K562 (cell line): ENCODE measurements at regions not wholly inside any gene's neighbourhood (a gene's known extent, or its start where the extent isn't known, plus 50 kb on each side); places are given as distances from the start of the nearest gene placed in this dataset.

ENCODE experiments used
- ARID4B ChIP-seq: sonication (generic); formaldehyde crosslinking; IDR thresholded peaks from 2 replicates; pipeline ENCODE4 v1.8.0; 2022; ENCODE audit warnings: mild to moderate bottlenecking, missing genetic modification reagents
- ETS1 ChIP-seq: conservative IDR thresholded peaks from 2 replicates; pipeline ENCODE4 v1.6.1; 2011; ENCODE audit warnings: low read depth, mild to moderate bottlenecking, low read length; ENCODE audit not compliant: control insufficient read depth
- SRF ChIP-seq, 2 experiments: fragments of 250-450, 450-650 bp in 1 of 2; sonication (Bioruptor Pico) in 1 of 2; sonication (generic) in 1 of 2; formaldehyde crosslinking; IDR thresholded peaks; 2 replicates each; pipeline versions ENCODE4 v1.5.0 to v1.5.1; 2020 to 2022; ENCODE audit warnings: mild to moderate bottlenecking in 1 of 2, missing genetic modification reagents in 1 of 2
- TCF15 ChIP-seq: fragments of 250-450 bp; sonication (Bioruptor Pico); IDR thresholded peaks from 2 replicates; pipeline ENCODE4 v1.8.0; 2022; ENCODE audit warnings: moderate library complexity, mild to moderate bottlenecking, inconsistent platforms
- TOE1 ChIP-seq, 2 experiments: fragments of 450-650 bp in 1 of 2; sonication (generic) in 1 of 2; formaldehyde crosslinking in 1 of 2; IDR thresholded peaks; 2 replicates each; pipeline versions ENCODE4 v1.7.1 to v1.8.0; 2016 to 2022; ENCODE audit warnings: borderline replicate concordance in 2 of 2, mild to moderate bottlenecking in 2 of 2, antibody characterized with exemption in 1 of 2, inconsistent platforms in 1 of 2, low read depth in 1 of 2, missing genetic modification reagents in 1 of 2, moderate library complexity in 1 of 2
- ZBTB7A ChIP-seq: IDR thresholded peaks from 2 replicates; pipeline ENCODE4 v1.6.1; 2011; ENCODE audit warnings: low read depth, mild to moderate bottlenecking, low read length, moderate library complexity, borderline replicate concordance; ENCODE audit not compliant: control insufficient read depth
- ZNF41 ChIP-seq: fragments of 250-450 bp; sonication (Bioruptor Pico); conservative IDR thresholded peaks from 2 replicates; pipeline ENCODE4 v1.4.0; 2020; ENCODE audit warnings: mild to moderate bottlenecking
- ZNF740 ChIP-seq, 3 experiments: fragments of 200-800 bp in 1 of 3; sonication (Bioruptor generic) in 1 of 3; sonication (generic) in 1 of 3; formaldehyde crosslinking in 1 of 3; IDR thresholded peaks; 2 replicates each; pipeline versions ENCODE4 v1.6.1 to v1.8.0; 2016 to 2022; ENCODE audit warnings: mild to moderate bottlenecking in 2 of 3, missing compliant biosample characterization in 2 of 3, missing genetic modification characterization in 2 of 3, missing genetic modification reagents in 1 of 3

- TF ChIP-seq ARID4B (no peak), ZBTB7A (no peak), ZNF41 (no peak), SRF (CRISPR knock-in tag; IDR thresholded peaks at IDR 0.05) (no peak), ZNF740 (CRISPR knock-in tag; IDR thresholded peaks at IDR 0.05) (no peak), ZNF740 (tag; IDR thresholded peaks at IDR 0.05) (no peak), TCF15 (CRISPR knock-in tag) (no peak), ETS1 (no peak), TOE1 (IDR thresholded peaks at IDR 0.05; ENCODE audit: borderline replicate concordance) (peak; percentile 79), TOE1 (CRISPR knock-in tag; IDR thresholded peaks at IDR 0.05; ENCODE audit: borderline replicate concordance, low read depth) (no peak)
These were observed 53.3 kb upstream of the TNFRSF21 start (continued) for GRCh38 chr6:47362857-47363461.
